Renal cortical epithelial cell (primary cell): ENCODE measurements at regions not wholly inside any gene's neighbourhood (a gene's known extent, or its start where the extent isn't known, plus 50 kb on each side); places are given as distances from the start of the nearest gene placed in this dataset.

Experiments
- DNase-seq: peaks from one replicate; pipeline ENCODE4 v3.0.0-alpha.2; 2011; ENCODE audit warnings: low read depth

GRCh38 chr1:22264464-22265341, 121.8 kb upstream of the WNT4 start:
- no peak for DNase-seq

DNA sequence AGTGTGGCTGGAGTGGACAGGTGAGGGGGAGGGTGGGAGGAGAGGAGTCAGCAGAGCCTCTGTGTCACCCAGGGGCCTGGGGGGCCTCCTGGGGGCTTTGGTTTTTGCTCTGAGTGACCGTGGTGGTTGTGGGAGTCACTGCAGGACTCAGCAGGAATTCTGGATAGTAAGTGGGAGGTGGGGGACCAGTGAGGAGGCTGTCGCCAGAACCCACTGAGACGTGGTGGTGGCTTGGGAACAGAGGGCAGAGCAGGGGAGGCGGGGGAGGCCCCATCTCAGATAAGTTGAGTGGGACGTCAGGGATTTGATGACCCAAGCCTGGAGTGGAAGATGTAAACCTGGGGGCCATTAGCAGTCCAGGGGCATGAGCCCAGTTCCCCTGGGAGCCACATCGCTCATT, 123.2 kb upstream of the WNT4 start:
- DNase-seq = no peak

DNA sequence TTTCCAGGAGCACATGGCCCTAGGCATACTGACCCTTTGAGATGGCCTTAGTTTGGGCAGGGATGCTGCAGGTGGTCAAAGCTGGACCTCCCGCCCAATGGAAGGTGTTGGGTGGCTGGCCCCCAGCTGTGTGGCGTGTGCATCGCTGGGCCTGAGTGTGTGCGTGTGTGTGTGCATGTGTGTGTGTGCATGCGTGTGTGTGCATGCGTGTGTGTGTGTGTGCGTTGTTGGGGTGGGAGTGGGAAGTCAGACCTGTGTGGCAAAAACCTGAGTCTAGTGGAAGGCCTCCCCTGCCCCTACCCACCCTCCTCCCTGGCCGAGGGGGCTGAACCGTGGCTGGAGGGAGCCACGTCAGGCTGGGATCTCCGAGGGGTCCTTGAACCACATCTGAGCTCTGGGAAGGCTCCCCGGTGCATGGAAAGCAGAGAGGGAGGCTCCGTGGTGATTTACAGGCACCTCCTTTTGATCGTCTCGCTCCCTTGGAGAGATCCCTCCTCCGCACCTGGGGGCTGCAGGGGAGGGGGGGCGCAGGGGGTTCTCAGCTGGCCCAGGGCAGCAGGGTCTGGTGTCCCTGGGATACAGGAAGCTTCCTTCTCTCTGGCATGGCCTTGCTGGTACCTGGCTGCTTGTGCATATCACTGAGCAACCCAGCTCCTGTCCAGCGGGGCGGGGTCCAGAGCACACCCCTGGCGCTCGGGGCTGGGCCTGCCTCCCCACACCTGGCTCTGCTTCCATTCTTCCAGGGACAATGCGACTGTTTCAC, 124.7 kb upstream of the WNT4 start:
- no peak for DNase-seq

GRCh38 chr1:22268327-22268726, 125.4 kb upstream of the WNT4 start:
- DNase-seq = no peak

GRCh38 chr1:22271847-22272801, 129.2 kb upstream of the WNT4 start:
- no peak for DNase-seq

DNA sequence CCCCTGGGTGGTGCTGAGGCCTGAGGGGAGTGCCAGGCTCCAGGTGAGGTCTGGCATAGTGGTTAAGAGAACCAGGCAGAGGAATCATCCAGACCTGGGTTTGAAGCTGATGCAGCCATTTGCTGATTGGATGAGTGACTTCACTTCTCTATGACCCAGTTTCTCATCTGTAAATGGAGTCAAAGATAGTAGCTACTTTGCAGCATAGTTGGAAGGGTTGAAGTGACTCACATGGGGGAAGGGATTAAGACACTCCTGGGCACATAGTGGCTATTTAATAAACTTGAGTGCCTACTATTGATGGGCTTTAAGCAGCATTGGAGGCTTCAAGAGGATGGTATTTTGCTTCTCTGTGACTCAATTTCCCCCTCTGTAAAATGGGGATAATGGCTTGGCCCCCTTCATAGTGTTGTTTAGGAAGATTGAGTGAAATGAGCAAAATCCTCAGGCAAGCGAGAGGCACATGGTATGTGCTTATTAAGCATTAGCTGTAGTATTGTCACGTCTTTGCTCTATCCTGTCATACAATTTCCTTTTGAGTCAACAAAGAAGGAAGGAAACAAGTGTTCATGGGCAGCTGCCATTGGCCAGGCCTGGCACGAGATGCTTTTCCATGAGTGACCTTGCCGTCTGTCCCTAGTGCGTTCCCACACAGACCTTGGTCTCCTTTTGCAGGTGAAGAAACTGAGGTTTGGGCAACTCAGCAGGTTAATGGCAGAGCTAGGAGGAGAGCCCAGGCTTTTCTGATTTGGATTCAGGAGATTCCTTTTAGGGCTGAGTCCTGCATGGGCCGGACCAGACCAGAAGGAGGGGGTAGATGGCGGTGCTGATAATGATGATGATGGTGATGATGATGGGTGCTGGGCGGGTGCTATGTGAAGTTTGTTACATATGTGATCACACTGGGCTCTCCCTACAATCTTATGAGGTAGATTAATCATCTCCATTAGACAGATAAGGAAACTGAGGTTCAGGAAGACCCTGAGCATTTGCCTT, 131.1 kb upstream of the WNT4 start:
- DNase-seq = no peak

DNA sequence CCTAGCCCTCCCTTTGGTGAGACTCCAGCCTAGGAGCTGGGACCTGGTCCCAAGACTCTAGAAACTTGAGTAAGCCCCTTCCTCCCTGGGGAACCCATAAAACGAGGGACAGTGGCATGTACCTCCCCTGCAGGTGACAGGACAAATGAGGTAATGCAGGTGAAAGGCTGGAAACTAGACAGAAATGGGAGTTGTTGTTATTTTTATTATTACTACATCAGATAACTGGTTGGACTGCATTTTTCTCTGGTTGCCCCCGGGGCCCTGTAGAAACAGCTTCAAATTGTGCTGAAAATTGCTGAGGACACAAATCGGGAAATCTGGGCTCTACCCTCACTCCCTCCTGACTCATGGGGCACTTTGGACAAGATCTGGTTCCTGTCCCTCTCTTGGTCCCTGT, 132.3 kb upstream of the WNT4 start:
- no peak for DNase-seq

- peak; percentile 12 for DNase-seq
Observed at GRCh38 chr1:22275626-22276395, 132.9 kb upstream of the WNT4 start.

GRCh38 chr1:22276396-22276748, 133.5 kb upstream of the WNT4 start:
- no peak for DNase-seq

- no peak for DNase-seq
Observed at GRCh38 chr1:22277662-22278061, 134.8 kb upstream of the WNT4 start.

GRCh38 chr1:22279735-22280134, 136.8 kb upstream of the WNT4 start:
- no peak for DNase-seq

DNA sequence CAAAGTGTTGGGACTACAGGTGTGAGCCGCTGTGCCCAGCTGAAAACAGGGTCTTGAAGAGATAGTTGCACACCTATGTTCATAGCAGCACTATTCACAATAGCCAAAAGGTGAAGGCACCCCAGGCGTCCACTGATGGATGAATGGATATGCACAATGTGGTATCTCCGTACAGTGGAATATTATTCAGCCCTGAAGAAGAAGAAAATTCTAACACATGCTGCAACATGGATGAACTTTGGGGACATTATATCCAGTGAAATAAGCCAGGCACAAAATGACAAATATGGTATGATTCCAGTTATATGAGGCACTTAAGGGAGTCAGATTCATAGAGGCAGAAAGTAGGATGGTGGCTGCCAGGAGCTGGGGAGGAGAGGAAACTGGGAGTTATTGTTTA, 137.6 kb upstream of the WNT4 start:
- DNase-seq = no peak

GRCh38 chr1:22281521-22282363, 138.8 kb upstream of the WNT4 start:
- no peak for DNase-seq

- DNase-seq = no peak
Observed at GRCh38 chr1:22282364-22282995, 139.6 kb upstream of the WNT4 start.

DNA sequence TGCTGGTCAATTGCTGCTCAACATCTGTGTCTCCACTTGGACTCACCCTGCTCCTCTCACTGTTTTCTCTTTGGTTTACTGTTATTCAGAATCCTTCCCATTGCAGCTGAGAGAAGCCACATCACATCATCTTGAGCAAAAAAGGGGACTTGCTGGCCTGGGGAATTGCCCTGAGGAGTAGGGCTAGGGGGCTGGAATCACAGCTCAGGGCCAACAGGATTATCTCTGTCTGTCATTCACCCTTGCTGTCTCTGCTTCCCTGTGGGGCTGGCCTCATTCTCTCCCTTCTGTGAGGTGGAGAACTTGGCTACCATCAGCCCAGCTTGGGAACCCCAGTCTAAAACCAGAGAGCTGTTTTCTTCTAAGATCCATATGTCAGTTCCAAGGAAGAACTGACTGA, 140.7 kb upstream of the WNT4 start:
- DNase-seq = no peak

GRCh38 chr1:22284236-22284635, 141.3 kb upstream of the WNT4 start:
- no peak for DNase-seq

DNA sequence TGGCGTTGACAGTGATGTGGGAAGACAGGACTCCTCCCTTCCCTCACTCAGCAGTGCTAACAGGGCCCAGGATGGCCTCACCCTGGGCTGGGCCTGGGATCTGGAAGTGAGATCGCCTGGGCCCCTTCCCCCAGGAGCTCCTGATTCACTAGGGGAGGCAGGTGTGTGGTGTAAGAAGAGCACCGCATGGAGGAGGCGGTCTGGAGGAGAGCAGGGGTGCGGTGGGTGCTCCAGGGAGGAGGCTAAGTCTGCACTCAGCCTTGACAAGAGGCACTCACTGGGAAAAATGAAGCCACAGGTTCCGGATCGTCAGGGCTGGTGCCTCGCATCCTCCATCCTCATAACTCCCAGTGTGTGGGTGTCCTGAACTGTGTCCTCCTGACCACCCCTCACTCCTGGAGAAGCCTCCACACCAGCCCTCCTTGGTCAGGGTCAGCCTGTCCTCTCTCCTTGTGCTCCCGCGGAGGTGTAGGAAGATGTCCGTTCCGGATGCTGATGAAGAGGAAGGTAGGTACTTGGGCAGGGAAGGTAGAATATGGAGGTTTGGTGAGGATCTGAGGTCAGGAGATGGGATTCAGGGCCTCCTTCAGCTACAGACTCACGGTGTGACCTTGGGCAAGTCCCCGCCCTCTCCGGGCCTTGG, 142.1 kb upstream of the WNT4 start:
- DNase-seq = no peak
